GM21786 (cell line): ENCODE measurements at regions not wholly inside any gene's neighbourhood (a gene's known extent, or its start where the extent isn't known, plus 50 kb on each side); places are given as distances from the start of the nearest gene placed in this dataset.

ENCODE experiments used
- ATAC-seq: cut with Tn5 transposase; IDR thresholded peaks from one replicate; pipeline ENCODE4 v1.9.1; 2021; ENCODE audit not compliant: unreplicated experiment

GRCh38 chr22:47814474-47814873, 1052.0 kb downstream of the TBC1D22A start:
- ATAC-seq, result no peak

- ATAC-seq, result no peak
These were observed 1051.2 kb downstream of the TBC1D22A start for GRCh38 chr22:47813661-47814060.

- ATAC-seq, result no peak
These were observed 1049.5 kb downstream of the TBC1D22A start for GRCh38 chr22:47811971-47812370.

- ATAC-seq, result no peak
These were observed 1048.4 kb downstream of the TBC1D22A start for GRCh38 chr22:47810505-47811500.

- no peak for ATAC-seq
These were observed 1046.6 kb downstream of the TBC1D22A start for GRCh38 chr22:47808886-47809620.

GRCh38 chr22:47808236-47808635, 1045.8 kb downstream of the TBC1D22A start:
- no peak for ATAC-seq

GRCh38 chr22:47807506-47807905, 1045.1 kb downstream of the TBC1D22A start:
- no peak for ATAC-seq

GRCh38 chr22:47806894-47807293, 1044.4 kb downstream of the TBC1D22A start:
- ATAC-seq, result no peak

- ATAC-seq, result no peak
These were observed 1043.0 kb downstream of the TBC1D22A start for GRCh38 chr22:47805394-47805935.

GRCh38 chr22:47804281-47804680, 1041.8 kb downstream of the TBC1D22A start:
- ATAC-seq, result no peak

- no peak for ATAC-seq
These were observed 1040.0 kb downstream of the TBC1D22A start for GRCh38 chr22:47802421-47802820.

- no peak for ATAC-seq
These were observed 1039.2 kb downstream of the TBC1D22A start for GRCh38 chr22:47801541-47802245.

- ATAC-seq, result no peak
These were observed 1035.8 kb downstream of the TBC1D22A start for GRCh38 chr22:47798229-47798628.

- no peak for ATAC-seq
These were observed 1035.0 kb downstream of the TBC1D22A start for GRCh38 chr22:47797342-47797945.

GRCh38 chr22:47796128-47796908, 1033.9 kb downstream of the TBC1D22A start:
- no peak for ATAC-seq

GRCh38 chr22:47795477-47796127, 1033.2 kb downstream of the TBC1D22A start:
- ATAC-seq, result no peak

- ATAC-seq, result no peak
These were observed 1032.4 kb downstream of the TBC1D22A start for GRCh38 chr22:47794851-47795250.

GRCh38 chr22:47793304-47794101, 1031.1 kb downstream of the TBC1D22A start:
- ATAC-seq, result no peak
